Stimulated activated naive CD8-positive, alpha-beta T cell treated with anti-CD3 and anti-CD28 coated beads, Interleukin-15, Interleukin-2, amounts not matched to agents 100 U/mL and 50 U/mL, for 24 hours (primary cell): ENCODE measurements at regions not wholly inside any gene's neighbourhood (a gene's known extent, or its start where the extent isn't known, plus 50 kb on each side); places are given as distances from the start of the nearest gene placed in this dataset.
"Not testable (repeated sequence)": the region's sequence is repeated elsewhere in the genome, so short reads cannot be mapped to it uniquely, and the experiment has no call there.

Experiments
- ATAC-seq: fragments of 150-1000 bp; cut with Tn5 transposase; one replicate; pipeline ENCODE4 v1.10.0; 2021
- DNase-seq: peaks from one replicate; pipeline ENCODE4 v3.0.0; 2021

DNA sequence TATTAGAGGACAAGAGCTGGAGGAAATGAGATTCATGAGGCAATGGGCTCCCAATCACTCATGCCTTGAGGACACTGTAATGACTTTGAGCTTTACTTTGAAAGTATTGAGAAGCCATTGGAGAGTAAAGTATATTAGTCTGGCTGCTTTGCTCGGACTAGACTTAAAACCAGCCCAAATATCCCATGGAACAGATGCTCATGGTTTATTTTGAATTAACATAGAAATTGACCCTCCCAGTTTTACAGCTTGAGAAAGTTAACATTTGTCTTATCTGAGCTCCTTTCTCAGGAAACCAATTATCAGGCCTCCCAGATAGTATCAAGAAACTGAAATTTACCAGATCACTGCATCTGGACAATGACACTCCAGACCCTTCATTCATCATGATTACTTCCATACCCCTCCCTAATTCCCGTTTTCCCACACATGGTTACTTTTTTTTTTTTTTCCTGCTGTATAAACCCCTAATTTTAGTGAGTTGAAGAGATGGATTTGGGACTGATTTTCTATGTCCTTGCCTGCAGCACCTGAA lies 270.8 kb upstream of the SMIM30 start:
- ATAC-seq = no peak

DNA sequence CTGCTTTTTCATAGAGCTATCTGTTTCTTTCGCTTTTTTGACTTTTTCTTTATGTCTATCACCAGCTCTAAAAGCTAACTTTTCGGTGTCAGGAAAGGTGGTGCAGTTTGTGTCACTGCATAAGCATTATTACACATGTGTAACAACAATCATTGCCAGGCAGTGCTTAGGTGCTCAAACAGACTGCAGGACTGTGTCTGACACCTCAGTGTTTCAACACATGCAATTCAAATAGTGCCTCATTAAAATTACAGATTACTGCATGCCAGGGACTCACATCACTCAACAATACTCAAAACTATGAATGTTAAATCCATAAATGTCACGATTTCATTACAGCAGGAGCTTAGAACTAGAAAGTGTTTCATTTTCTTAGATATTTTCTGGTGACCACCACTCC lies 265.3 kb upstream of the SMIM30 start:
- DNase-seq (no peak), ATAC-seq (no peak)

More for the DNA sequence above, 270.8 kb upstream of the SMIM30 start:
- DNase-seq = no peak

DNA sequence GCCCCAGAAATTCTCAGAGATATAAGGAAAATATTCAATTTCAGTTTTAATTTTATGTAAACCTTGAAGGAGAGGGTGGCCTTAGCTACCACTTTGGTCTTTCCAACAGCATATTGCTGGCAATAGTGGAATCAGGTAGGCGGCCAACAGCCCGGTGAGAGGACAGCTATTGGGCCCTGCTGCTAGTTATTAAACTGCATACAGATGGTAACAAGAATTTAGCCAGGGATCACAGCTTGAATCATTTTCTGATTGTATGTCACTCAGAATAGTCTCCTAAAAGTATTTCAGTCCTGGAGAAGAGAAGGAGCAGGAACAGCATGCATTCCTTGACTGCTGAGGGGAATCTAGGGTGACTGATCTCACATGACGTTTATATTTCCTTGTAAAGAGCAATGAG lies 261.4 kb upstream of the SMIM30 start:
- DNase-seq (no peak), ATAC-seq (no peak)

DNA sequence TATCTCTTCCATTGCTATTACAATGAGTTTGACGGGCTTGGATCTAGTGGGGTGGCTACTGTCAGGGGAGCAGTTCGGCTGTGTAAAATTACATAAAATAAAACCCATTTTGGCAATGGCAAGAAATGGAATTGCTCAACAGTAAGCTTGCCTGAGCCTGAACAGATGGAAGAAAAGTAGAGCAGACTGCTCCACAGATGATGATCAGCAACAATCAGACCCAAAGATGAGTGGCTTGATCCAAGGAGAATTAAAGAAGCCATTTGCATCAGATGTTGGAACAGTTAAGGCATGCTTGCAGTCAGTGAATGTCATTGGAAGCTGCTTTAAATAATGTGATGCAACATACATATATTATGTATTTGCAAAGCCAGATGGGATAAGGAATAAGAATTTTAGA lies 256.6 kb upstream of the SMIM30 start:
- no peak for DNase-seq
- no peak for ATAC-seq

DNA sequence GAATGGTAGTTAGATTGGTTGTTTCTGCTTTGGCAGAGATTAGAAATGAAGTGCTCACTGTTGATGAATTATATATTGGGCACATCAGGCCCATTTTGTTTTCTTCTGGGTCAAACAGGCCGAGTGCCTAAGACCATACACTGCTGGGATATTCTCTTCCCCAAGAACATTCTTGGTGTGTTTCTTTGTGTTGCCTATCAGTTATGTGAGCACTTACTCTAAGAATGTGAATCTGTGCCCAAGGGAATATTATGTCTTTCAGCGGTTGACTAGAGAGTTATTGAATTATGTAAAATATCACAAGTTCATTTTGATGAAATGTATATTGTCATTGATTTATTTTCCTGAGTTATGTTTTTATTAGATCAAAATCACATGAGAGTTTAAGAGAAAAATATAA lies 255.5 kb upstream of the SMIM30 start:
- ATAC-seq (no peak), DNase-seq (no peak)

DNA sequence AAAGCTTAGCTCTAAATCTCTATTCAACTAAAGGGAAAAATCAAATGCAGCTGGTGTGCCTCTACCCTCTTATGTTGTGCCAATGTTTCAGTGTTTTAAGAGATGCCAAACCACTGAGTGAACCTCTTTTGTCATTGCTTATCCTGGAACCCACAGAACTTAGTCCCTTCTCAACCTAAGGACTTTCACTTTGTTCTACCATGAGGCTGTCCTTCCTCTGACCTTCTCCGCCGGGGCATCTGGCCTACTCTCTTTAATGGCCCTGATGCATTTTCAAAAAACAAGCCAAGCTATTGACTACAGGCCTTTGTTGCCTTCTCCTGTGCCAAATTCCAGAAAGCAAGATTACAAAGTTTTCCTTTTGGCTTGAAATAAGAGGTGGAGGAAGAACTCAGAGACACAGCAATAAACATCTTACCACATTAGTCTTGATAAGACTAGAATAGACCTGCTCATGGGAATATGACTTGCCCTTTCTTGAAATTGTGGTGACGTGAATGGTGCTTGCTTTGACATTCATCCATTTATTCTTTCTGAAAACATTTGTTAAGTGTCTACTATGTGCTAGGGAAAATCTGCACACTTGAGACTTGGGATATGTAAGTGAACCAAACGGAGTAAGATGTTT lies 253.2 kb upstream of the SMIM30 start:
- DNase-seq (no peak), ATAC-seq (no peak)

DNA sequence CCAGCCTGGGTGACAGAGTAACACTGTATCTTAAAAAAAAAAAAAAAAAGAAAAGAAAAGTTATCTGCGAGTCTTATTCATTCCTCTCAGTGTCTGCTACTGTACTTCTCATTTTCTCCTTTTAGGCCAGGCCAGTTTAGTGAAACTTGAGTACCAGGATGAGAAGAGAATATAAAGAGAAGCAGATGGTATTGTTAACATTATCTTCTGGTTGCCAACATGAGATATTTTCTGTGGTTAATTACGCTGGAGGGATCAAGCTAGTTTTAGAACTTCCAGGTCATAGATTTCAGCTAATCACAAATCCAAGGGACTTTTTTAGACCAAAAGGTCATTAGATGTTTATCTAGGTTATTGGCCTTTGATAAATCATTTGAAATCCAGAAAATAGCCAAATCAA lies 252.6 kb upstream of the SMIM30 start:
- ATAC-seq (no peak), DNase-seq (no peak)

DNA sequence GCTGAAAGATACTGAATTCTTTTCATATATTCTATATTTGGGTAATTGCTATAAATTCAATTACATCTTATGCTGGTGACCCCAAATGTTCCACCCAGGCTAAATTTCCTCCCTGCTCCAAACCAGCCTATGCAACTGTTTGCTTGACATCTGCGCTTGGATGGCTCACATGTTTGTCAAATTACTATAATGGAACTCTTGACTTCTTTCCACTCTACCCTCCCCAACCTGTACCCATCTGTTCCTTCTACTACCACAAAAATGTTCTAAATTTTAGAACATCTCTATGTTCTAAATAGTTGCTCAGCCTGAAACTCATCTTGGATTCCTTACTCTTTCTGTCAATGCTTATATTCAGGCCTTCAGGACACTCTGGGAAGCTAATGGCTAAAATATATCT lies 249.9 kb upstream of the SMIM30 start:
- no peak for DNase-seq
- ATAC-seq = no peak

DNA sequence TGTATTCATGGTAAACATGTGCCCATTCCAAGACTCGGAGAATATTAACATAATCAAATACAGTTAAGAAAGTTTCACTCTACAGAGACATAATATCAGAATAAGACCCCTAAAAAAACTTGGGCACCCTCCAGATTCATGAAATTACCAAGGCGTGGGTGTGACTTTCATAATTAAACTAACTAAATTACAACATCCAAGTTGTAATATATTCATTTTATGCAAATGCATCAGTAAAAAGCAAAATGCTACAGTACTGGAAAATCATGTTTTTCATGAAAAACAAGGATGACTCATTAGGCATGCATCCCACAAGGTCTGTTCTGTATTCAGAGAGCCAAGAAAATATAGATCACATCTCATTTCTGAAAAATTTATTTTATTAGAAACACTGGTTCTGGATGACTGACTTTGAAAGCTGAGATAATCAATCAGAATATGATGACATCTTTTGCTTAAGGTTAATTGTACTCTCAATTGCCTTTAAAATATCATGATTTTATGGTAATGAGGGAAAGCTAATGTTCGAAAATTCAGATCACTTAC lies 248.8 kb upstream of the SMIM30 start:
- ATAC-seq (no peak), DNase-seq (no peak)

DNA sequence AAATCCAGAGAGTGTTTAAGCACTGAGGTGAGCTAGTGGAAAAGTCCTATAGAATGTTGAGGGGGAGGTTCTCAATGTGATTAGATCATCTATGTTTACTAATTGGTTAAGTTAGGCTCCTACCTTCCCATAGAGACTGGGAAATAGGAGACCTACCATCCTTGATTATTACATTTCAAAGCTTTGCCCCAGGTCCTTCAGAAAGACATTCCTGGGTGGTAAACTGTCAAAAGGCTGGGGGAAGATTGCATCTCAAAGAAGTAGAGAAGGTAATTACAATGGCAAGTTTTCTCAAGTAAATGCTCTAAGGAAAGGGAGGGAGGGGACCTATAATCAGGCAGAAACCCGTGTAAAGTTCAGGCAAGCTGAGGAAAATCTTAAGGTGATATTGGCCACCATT lies 247.8 kb upstream of the SMIM30 start:
- DNase-seq = no peak
- no peak for ATAC-seq

DNA sequence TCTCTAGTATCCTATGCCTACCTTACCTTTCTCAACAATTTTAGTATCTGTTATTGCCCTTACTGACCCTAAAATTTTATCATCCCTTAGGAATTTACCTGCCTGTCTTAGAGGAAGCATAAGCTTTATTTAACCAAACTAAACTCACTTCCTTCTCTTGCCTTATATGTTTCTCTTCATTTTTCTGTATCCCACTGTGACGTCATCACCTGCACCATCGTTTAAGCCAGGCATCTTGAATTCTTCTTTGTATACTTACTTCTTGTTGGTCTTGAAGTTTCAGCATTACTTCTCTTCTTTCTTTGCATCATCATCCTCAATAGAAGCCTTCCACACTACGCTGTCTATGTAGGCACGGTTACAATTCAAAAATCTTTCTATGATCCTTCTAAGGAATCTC lies 231.0 kb upstream of the SMIM30 start:
- no peak for ATAC-seq

DNA sequence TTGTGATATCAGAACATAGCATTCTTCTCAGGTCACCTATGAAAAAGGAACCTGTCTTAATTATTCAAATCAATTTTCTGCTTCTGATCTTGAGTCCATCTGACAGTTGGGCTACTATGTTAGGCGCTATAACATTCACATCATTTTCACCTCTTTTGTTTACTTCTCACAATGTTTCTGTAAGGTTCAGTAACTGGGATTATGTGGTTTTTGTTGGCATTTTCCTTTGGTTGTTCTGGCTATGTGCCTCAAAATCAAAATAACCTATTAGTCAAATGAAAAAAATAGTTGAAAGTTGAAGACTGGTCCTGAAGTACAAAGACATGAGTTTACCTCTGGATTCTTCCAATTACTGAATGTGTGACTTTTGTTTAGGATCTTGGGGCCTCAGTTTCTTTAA lies 221.3 kb upstream of the SMIM30 start:
- DNase-seq = no peak
- ATAC-seq = no peak

More for the DNA sequence above, 231.0 kb upstream of the SMIM30 start:
- no peak for DNase-seq

DNA sequence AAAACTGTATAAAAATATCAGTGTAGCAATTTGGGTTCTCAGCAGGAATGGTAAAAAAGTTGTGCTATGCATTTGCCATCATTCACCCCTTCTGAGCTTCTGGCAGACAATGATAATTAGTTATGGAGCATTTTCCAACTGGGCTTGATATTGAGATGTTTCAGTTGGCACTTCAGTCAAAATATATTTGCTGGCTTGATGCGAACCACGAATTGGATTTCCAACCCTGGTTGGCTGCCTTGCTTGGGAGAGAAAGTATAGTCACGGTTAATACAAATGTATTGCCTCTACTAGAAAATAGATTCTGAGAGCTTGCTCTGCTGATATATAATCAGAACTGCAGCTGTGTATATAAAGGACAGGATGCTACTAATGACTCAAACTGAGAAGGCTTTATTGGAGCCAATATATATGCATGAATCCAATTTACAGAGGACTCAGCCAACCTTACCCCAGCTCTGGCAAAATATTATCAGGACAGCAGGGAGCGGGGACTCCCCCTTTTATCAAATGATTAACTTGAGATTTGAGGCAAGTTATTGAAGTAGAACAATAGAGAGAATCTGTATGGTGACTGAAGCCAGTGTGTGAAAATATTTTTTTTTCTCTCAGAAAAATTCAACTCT lies 219.8 kb upstream of the SMIM30 start:
- ATAC-seq (no peak), DNase-seq (no peak)

DNA sequence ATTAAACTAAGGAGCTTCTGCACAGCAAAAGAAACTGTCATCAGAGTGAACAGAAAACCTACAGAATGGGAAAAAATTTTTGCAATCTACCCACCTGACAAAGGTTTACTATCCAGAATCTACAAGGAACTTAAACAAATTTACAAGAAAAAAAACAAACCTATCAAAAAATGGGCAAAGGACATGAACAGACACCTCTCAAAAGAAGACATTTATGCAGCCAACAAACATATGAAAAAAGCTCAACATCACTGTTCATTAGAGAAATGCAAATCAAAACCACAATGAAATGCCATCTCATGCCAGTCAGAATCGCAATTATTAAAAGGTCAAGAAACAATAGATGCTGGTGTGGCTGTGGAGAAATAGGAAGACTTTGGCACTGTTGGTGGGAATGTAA lies 218.5 kb upstream of the SMIM30 start:
- not testable (repeated sequence) for ATAC-seq, DNase-seq

DNA sequence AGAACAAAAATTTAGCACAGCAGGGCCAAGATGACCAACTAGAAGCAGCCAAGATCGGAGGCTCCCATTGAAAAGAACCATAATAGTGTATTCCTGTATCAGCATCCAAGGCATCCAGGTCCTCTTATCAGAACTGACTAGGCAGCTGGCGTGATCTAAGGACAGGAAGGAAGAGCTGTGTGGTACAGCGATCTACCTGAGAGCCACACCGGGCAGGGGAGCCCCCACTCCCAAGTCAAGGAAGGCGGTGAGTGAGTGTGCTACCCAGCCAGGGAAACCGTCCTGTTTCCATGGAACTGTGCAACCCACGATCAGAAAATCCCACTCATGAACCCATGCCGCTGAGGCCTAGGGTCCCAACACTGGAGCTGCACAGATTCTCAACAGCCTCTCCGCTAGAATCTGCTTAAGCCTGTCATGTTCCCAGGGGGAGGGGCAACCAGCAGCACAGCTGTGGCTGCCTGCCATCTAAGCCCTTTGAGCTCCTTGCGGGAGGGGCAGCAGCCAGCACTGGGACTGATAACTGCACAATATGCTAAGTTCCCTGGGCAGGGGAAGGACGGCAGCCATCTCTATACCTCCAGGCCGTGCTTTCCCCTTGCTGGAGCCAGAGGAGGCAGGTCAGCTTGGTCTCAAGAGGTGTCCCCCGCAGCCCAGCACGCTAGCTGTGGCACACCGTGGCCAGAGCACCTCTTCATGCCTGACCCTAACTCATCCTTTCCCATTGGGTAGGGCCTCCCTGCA lies 213.0 kb upstream of the SMIM30 start:
- no peak for DNase-seq
- no peak for ATAC-seq

DNA sequence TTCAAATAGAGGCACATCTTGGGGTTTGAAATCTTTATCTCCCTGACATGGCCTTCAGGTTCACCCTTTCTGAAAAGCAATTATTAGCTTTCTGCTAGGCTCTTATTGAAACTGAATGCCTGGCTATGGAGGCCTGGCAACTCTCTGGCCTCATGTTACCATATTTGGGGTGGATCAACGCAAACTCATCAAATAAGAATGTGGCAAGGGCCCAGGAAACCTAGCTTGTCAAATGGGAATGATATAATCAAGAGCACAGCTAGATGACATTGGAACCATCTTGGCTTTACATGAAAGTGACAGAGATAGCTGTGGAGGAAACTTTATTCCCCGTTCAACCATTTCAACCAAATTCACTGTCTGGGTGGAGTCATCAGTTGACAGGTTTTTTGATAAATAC lies 202.8 kb upstream of the SMIM30 start:
- no peak for DNase-seq

DNA sequence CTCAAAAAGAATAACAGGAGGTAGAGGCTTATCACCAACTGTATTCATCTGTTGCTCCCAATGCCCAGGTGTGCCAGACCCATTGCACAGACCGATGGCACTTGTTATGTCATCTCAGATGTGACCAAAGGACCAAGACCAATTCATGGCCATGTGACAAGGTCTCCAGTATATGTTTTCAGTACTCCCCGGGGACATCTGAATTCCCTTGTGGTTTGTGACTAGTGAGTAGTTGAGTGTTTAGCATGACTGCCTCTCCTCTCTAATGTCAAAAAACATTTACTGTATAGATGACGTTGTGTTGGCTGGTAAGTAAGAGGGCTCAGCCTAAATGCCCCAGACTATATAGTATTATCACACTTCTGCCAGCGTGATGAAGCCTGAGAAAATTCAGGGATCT lies 202.1 kb upstream of the SMIM30 start:
- DNase-seq = no peak

More for the DNA sequence above, 202.8 kb upstream of the SMIM30 start:
- ATAC-seq = no peak

DNA sequence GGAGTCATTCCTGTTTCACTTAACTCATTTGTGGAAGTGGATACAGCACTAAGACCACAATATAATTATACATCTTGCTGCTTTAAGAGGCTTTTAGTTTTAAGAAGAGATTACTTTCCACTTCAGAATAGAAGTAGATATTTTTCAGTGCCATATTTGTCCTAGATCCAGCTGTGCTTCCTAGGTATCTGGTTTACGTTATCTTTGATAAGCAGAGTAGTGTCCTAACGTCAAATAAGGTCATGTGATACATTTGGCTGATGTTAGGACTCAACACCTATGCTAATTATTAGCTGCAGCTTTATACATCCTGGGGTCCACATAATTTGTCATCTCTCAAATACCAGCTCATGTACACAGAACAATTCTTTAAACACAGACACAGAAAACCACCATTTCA lies 196.2 kb upstream of the SMIM30 start:
- DNase-seq (no peak), ATAC-seq (no peak)

More for the DNA sequence above, 202.1 kb upstream of the SMIM30 start:
- ATAC-seq = no peak

DNA sequence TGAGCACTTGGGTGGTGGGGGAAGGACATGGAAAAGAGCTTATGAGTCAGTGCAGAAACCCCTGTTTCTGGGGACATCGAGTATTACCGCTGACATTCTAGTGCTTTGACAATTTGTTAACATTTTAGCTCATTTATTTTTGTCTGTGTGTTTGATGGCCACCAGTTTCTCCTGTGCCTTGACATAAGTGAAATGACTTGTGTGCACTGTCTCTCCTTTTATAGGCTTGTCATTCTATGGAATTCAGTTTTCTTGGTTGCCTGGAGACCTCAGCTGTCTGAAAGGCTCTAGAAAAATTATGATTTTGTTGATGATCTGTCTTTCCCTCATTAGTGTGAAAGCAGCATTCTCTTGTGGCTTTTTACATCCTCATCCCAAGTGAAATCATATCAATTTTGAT lies 190.0 kb upstream of the SMIM30 start:
- ATAC-seq (no peak), DNase-seq (no peak)

DNA sequence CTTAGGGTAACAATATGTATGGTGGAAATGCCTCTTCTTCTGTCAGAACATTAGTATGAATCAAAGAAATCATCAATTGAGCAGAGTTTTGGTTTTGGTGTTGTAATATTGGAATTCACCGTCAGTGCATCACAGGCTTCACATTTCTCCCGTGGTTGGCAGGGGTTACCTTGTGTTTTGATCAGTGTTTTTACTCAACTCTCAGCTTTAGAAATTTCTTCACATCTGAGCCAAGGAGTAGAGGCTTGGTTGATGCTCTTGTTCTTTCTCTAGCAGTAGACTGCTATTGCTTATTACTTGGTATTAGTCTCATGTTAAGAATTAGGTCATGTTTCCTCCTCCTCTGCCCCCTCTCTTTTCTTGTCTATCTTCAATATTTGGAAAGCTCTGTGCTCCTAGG lies 188.8 kb upstream of the SMIM30 start:
- DNase-seq (no peak), ATAC-seq (no peak)

DNA sequence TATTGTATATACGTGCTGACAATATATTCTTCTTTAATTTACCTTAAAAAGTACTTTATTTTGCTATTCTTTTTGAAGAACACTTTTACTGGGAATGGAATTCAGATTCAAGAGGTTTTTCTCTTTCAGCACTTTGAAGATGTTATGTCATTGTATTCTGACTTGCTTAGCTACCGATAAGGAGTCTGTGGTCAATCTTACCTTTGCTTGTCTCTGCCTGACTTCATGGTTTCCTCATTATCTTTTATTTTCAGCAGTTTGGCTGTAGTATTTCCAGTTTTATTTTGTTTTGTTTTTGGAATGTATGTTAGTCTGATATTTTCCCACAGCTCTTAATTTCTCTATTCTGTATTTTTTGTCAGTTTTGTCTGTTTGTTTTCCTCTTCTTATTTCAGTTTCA lies 187.9 kb upstream of the SMIM30 start:
- no peak for DNase-seq
- no peak for ATAC-seq

DNA sequence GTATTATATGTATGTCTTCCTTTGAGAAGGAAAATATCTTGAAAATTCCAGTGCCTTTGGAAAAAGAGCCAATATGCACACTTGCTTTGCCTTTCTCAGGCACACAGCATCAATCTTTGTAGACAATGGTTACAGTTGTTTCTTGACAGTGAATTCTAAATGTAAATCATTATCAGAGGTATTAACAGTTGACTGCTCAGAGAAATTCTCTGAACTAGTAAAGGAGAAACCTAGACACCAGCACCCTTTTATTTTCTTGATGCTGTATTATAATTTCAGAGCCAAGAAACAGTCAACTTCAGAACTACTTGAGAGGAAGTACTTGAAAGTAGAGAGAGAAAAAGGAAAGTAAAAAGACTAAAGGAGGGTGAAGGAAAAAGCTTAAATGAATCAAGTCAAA lies 185.8 kb upstream of the SMIM30 start:
- DNase-seq (no peak), ATAC-seq (no peak)

DNA sequence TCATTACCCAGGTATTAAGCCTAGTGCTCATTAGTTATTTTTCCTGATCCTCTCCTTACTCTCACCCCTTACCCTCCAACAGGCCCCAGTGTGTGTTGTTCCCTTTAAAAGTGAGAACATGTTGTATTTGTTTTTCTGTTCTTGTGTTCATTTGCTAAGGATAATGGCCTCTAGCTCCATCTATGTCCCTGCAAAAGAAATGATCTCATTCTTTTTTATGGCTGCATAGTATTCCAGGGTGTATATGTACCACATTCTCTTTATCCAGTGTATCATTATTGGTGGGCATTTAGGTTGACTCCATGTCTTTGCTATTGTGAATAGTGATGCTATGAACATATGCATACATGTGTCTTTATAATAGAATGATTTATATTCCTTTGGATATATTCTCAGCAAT lies 185.0 kb upstream of the SMIM30 start:
- not testable (repeated sequence) for DNase-seq, ATAC-seq
